Choroid plexus epithelial cell (primary cell): ENCODE measurements at regions not wholly inside any gene's neighbourhood (a gene's known extent, or its start where the extent isn't known, plus 50 kb on each side); places are given as distances from the start of the nearest gene placed in this dataset.

Source experiments
- DNase-seq: peaks from one replicate; pipeline ENCODE4 v3.0.0-alpha.2; 2010; ENCODE audit warnings: low read depth
- H3K4me3 ChIP-seq: 2 replicates; pipeline ENCODE4 v1.5.1; 2011; ENCODE audit warnings: low read depth, mild to moderate bottlenecking, control low read depth, low read length, moderate library complexity
- TF ChIP-seq, protein P1 (sequence below): conservative IDR thresholded peaks from 2 replicates; pipeline ENCODE4 v1.5.1; 2011; ENCODE audit warnings: low read depth, mild to moderate bottlenecking, control low read depth, inconsistent platforms, low read length, moderate library complexity

DNA sequence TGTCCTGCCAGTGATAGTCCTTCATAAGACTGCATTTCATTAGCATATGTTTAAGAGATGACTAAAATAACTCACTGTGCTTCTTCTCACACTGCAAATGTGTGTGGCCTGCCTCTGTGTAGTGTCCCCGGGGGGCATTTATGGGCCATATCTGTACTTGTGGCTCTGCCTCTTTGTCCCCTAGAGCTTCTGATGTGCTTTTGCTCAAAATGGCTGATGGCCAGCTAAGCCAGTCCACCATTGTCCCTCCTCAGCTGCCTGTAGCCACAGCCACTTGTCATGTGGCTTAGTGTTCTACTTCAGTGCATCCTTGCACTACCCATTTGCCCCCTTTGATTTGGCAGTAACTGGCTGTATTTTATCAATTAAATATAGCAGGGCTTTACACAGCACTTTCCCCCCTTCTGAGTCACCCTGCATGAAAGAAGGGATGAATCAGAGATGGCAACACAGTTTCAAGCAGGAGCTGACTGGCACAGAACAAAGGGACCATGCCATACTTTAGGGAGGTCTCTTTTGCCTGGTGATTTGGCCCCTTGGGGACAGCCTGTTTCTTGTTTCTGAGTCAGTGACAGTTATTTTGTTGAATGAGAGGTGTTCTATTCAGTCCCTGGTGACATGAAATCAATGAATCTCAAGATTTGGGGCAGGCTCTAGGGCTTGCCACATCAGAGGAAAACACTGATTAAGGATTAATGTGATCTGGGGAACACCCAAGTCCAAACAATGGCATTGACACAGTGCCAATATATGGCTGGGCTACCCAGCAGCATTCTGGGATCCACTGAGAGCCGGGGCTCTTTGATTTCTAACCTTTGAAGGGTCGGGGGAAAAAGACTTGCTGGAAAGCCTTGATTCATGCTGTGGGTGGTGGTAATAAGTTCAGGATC, 245.5 kb downstream of the SMARCA2 start:
- no peak overlapping the region for H3K4me3 ChIP-seq
- peak; percentile 25 for DNase-seq
- TF ChIP-seq, protein P1, sequence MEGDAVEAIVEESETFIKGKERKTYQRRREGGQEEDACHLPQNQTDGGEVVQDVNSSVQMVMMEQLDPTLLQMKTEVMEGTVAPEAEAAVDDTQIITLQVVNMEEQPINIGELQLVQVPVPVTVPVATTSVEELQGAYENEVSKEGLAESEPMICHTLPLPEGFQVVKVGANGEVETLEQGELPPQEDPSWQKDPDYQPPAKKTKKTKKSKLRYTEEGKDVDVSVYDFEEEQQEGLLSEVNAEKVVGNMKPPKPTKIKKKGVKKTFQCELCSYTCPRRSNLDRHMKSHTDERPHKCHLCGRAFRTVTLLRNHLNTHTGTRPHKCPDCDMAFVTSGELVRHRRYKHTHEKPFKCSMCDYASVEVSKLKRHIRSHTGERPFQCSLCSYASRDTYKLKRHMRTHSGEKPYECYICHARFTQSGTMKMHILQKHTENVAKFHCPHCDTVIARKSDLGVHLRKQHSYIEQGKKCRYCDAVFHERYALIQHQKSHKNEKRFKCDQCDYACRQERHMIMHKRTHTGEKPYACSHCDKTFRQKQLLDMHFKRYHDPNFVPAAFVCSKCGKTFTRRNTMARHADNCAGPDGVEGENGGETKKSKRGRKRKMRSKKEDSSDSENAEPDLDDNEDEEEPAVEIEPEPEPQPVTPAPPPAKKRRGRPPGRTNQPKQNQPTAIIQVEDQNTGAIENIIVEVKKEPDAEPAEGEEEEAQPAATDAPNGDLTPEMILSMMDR: no peak

DNA sequence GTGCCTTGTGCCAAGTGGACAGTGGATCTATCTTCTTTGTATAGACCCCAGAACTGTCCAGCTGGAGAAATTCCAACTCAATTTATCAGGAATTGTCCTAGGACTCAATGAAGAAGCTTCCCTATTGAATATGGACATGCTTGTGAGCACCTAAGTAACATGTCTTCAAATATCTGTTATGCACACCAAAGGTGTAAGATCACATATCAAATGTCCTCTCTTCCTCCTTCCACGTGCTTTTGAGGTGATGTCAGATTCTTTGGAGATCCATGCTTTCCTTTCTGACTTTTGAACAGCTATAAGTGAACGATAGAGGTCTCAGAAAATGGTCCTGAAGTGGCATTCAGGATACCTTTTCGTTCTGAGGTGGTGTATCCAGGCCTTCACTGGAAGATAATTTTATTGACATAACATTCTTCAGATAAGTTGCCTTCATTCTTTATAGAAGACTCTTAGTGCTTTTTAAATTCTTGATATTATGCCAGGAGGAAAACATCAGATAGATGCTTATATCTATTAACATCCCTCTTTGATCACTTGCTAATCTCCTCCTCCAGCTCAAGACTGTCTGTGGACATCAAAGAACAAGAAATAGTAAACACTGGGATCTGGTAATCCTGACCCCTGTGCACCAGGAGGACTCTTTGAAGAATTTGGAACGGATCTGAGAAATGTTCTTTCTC, 246.4 kb downstream of the SMARCA2 start:
- DNase-seq: no peak
- TF ChIP-seq, protein P1: no peak

DNA sequence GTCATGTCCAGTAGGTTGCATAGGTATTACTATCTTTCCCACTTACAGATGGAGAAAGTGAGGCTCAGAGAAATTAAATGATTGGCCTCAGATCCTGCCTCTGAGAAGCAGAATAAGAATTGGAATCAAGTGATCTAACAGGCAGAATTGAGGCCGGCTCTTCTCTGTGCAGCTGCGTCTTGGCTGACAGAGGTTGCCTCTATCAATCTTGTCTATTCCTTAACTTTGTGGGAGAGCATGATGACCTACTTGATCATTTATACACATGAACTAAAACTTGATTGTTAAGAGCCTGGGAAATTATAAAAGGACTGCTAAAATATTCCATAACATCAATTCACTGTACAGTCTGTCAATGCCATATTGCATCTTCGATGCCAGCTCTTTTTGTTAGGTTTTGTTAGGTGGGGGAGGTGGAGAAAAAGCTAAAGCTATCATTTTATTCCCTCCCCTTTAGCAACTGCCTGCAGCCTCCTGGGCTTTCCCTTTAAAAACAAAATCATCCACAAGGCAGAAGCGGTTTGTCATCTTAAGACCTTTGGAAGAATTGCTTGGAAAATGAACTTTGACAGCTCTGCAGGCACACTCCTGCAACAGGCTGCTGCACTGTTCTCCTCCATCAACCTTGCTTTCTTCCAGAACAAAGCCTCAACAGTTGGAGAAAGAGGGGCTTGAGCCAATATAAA, 247.4 kb downstream of the SMARCA2 start:
- H3K4me3 ChIP-seq: no peak overlapping the region
- no peak for DNase-seq
- TF ChIP-seq, protein P1: no peak

More for the DNA sequence above, 246.4 kb downstream of the SMARCA2 start:
- no peak overlapping the region for H3K4me3 ChIP-seq

DNA sequence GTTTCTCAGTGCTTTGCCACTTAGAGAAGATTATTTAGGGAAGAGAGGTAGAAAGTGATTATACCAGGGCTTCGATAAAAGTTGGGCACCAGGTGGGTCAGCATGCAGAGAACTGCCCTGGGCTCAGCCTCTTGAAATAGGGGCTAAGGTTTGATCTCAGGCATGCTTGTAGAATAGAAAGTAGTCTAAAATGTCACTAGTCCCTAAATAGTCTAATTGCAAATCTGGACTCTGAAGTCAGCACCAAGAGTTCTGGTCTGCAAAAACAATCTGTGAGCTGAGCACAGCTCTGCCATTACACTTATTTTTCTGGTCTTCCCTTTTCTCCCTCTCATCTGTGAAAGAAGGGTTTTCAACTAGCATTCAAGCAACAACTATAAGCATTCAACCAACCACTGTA, 248.0 kb downstream of the SMARCA2 start:
- TF ChIP-seq, protein P1: no peak
- no peak overlapping the region for H3K4me3 ChIP-seq
- no peak for DNase-seq

DNA sequence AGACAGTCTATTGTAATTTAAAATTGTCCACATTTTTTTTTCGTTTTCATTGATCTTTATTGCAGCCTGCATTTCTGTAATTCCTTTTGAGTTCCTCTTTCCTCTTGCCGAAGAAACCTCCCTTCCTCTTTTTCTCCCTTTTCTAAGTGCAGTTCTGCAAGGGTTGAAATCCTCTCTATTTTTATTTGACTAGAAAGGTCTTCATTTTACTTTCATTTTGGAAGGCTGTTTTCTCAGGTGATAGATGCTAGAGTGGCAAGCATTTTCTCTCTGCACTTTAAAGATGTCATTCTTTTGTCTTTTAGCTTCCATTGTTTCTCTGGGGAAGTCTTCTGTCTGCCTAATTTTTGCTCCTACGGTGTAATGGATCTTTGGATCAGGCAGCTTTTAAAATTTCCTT, 248.5 kb downstream of the SMARCA2 start:
- TF ChIP-seq, protein P1: no peak
- H3K4me3 ChIP-seq: no peak overlapping the region
- DNase-seq: no peak

DNA sequence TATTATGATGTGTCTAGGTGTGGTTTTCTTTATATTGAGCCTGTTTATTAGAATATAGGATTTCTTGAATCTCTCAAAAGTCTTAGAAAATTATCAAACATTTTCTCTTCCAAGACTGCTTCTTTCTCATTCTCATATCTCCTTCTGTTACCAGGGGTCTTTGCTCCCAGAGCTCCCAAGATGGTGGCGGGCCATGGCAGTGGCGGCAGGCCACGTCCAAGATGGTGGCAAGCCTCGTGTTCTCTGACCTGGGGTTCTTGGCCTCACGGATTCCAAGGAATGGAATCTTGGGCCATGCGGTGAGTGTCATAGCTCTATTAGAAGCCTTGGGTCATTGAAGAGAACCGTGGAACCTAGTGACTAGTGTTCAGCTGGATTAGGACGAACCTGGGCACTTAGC, 248.9 kb downstream of the SMARCA2 start:
- no peak overlapping the region for H3K4me3 ChIP-seq
- TF ChIP-seq, protein P1: no peak
- no peak for DNase-seq
